Activated T-cell treated with anti-CD3 and anti-CD28 coated beads, Interleukin-2, amount 50 U/mL, for 72 hours (primary cell): ENCODE measurements at regions not wholly inside any gene's neighbourhood (a gene's known extent, or its start where the extent isn't known, plus 50 kb on each side); places are given as distances from the start of the nearest gene placed in this dataset.
"Not testable (repeated sequence)": the region's sequence is repeated elsewhere in the genome, so short reads cannot be mapped to it uniquely, and the experiment has no call there.

Experiments
- ATAC-seq, 2 donors: fragments of 150-1000 bp; cut with Tn5 transposase; replicated peaks in 1 of 2; 2 replicates each; pipeline ENCODE4 v1.10.0; 2021; ENCODE audit warnings: moderate library complexity in 2 of 2, mild to moderate bottlenecking in 1 of 2
- DNase-seq, 2 donors: peaks; one replicate each; pipeline ENCODE4 v3.0.0; 2021 to 2022; ENCODE audit warnings: mixed read lengths in 1 of 2
- H3K27ac Mint-ChIP-seq: one replicate; pipeline ENCODE4 v1.8.0; 2022; ENCODE audit warnings: mild to moderate bottlenecking, moderate library complexity, mixed read lengths
- H3K27me3 Mint-ChIP-seq: one replicate; pipeline ENCODE4 v1.8.0; 2022; ENCODE audit warnings: low read depth, mixed read lengths
- H3K36me3 Mint-ChIP-seq, 2 donors: one replicate each; pipeline ENCODE4 v1.8.0; 2022; ENCODE audit warnings: mixed read lengths in 2 of 2, mild to moderate bottlenecking in 1 of 2; ENCODE audit not compliant: insufficient read depth in 2 of 2
- H3K4me1 Mint-ChIP-seq: one replicate; pipeline ENCODE4 v1.8.0; 2022; ENCODE audit warnings: low read depth, mixed read lengths
- H3K4me3 Mint-ChIP-seq, 2 donors: one replicate each; pipeline ENCODE4 v1.8.0; 2022; ENCODE audit warnings: mild to moderate bottlenecking in 2 of 2, mixed read lengths in 2 of 2, moderate library complexity in 2 of 2
- H3K9me3 Mint-ChIP-seq, 2 donors: one replicate each; pipeline ENCODE4 v1.8.0; 2022; ENCODE audit warnings: mixed read lengths in 2 of 2

- Mint-ChIP-seq H3K36me3 (peaks cover 2 to 4% of the 10 kb centered on the region in 2 donors), H3K9me3 (peaks cover 0 to 1% of the 10 kb centered on the region in 2 donors), H3K4me3 (no peak overlapping the region), H3K4me1 (peaks cover 5% of the 10 kb centered on the region), H3K27ac (no peak overlapping the region), H3K27me3 (peaks cover 20% of the 10 kb centered on the region)
- ATAC-seq: no peak
- no peak for DNase-seq
Measured at GRCh38 chr17:77530591-77530990, 389.8 kb downstream of the SEC14L1 start.

GRCh38 chr17:77531002-77531401 is 390.2 kb downstream of the SEC14L1 start:
- H3K4me1 Mint-ChIP-seq: peaks cover 9% of the 10 kb centered on the region
- H3K9me3 Mint-ChIP-seq: peaks cover 0 to 1% of the 10 kb centered on the region in 2 donors
- H3K4me3 Mint-ChIP-seq: no peak overlapping the region
- no peak overlapping the region for H3K27ac Mint-ChIP-seq
- no peak for ATAC-seq
- H3K27me3 Mint-ChIP-seq: peaks cover 20% of the 10 kb centered on the region
- DNase-seq: no peak
- H3K36me3 Mint-ChIP-seq: peaks cover 2 to 4% of the 10 kb centered on the region in 2 donors

- Mint-ChIP-seq H3K27me3 (peaks cover 20% of the 10 kb centered on the region), H3K36me3 (peaks cover 2 to 4% of the 10 kb centered on the region in 2 donors), H3K27ac (no peak overlapping the region), H3K4me3 (no peak overlapping the region), H3K9me3 (peaks cover 0 to 1% of the 10 kb centered on the region in 2 donors), H3K4me1 (peaks cover 12% of the 10 kb centered on the region)
- ATAC-seq (no peak), DNase-seq (no peak)
Measured at GRCh38 chr17:77531641-77532040, 390.9 kb downstream of the SEC14L1 start.

- not testable (repeated sequence) for H3K9me3 Mint-ChIP-seq, H3K27ac Mint-ChIP-seq, H3K36me3 Mint-ChIP-seq, ATAC-seq, DNase-seq, H3K4me3 Mint-ChIP-seq, H3K4me1 Mint-ChIP-seq
- H3K27me3 Mint-ChIP-seq: peaks cover 13% of the 10 kb centered on the region
Measured at GRCh38 chr17:77533697-77534096, 392.9 kb downstream of the SEC14L1 start.

- Mint-ChIP-seq H3K9me3 (peaks cover 0 to 1% of the 10 kb centered on the region in 2 donors), H3K27ac (no peak overlapping the region), H3K4me1 (peaks cover 7% of the 10 kb centered on the region), H3K36me3 (peaks cover 2 to 4% of the 10 kb centered on the region in 2 donors), H3K4me3 (no peak overlapping the region), H3K27me3 (peaks cover 12% of the 10 kb centered on the region)
- ATAC-seq (no peak), DNase-seq (no peak)
Measured at GRCh38 chr17:77534137-77534536, 393.4 kb downstream of the SEC14L1 start.

GRCh38 chr17:77535435-77535834 is 394.7 kb downstream of the SEC14L1 start:
- ATAC-seq (peak; percentile 58 to 59), DNase-seq (peak in 1 of 2 donors; percentile 6)
- peaks cover 0 to 1% of the 10 kb centered on the region in 2 donors for H3K9me3 Mint-ChIP-seq
- peaks cover 6% of the 10 kb centered on the region for H3K27me3 Mint-ChIP-seq
- peaks cover 7% of the 10 kb centered on the region for H3K4me1 Mint-ChIP-seq
- peaks cover 2 to 4% of the 10 kb centered on the region in 2 donors for H3K36me3 Mint-ChIP-seq
- no peak overlapping the region for H3K4me3 Mint-ChIP-seq
- no peak overlapping the region for H3K27ac Mint-ChIP-seq

- Mint-ChIP-seq H3K4me1 (peaks cover 7% of the 10 kb centered on the region), H3K27ac (no peak overlapping the region), H3K27me3 (peaks cover 6% of the 10 kb centered on the region), H3K4me3 (no peak overlapping the region), H3K9me3 (peaks cover 0 to 1% of the 10 kb centered on the region in 2 donors), H3K36me3 (peaks cover 2 to 4% of the 10 kb centered on the region in 2 donors)
- no peak for ATAC-seq
- DNase-seq: no peak
Measured at GRCh38 chr17:77535892-77536291, 395.1 kb downstream of the SEC14L1 start.

GRCh38 chr17:77537566-77537965 is 396.8 kb downstream of the SEC14L1 start:
- ATAC-seq (no peak), DNase-seq (no peak)
- peaks cover 6% of the 10 kb centered on the region for H3K27me3 Mint-ChIP-seq
- no peak overlapping the region for H3K27ac Mint-ChIP-seq
- peaks cover 2 to 4% of the 10 kb centered on the region in 2 donors for H3K36me3 Mint-ChIP-seq
- H3K4me3 Mint-ChIP-seq: no peak overlapping the region
- H3K9me3 Mint-ChIP-seq: peaks cover 0 to 1% of the 10 kb centered on the region in 2 donors
- peaks cover 9% of the 10 kb centered on the region for H3K4me1 Mint-ChIP-seq

- Mint-ChIP-seq H3K4me3 (no peak overlapping the region), H3K9me3 (no peaks in the 10 kb centered on the region), H3K27ac (no peak overlapping the region), H3K27me3 (peaks cover 6% of the 10 kb centered on the region), H3K4me1 (peaks cover 13% of the 10 kb centered on the region), H3K36me3 (no peaks in the 10 kb centered on the region)
- DNase-seq (no peak), ATAC-seq (no peak)
Measured at GRCh38 chr17:77540531-77540930, 399.8 kb downstream of the SEC14L1 start.

- Mint-ChIP-seq H3K27ac (no peak overlapping the region), H3K27me3 (peaks cover 9% of the 10 kb centered on the region), H3K36me3 (no peaks in the 10 kb centered on the region), H3K4me1 (peaks cover 13% of the 10 kb centered on the region), H3K4me3 (no peak overlapping the region), H3K9me3 (no peaks in the 10 kb centered on the region)
- ATAC-seq: no peak
- no peak for DNase-seq
Measured at GRCh38 chr17:77540975-77541374, 400.2 kb downstream of the SEC14L1 start.

- Mint-ChIP-seq H3K9me3 (no peaks in the 10 kb centered on the region), H3K4me1 (peaks cover 12% of the 10 kb centered on the region), H3K27me3 (peaks cover 11% of the 10 kb centered on the region), H3K36me3 (no peaks in the 10 kb centered on the region), H3K27ac (no peak overlapping the region), H3K4me3 (no peak overlapping the region)
- ATAC-seq (no peak), DNase-seq (no peak)
Measured at GRCh38 chr17:77542011-77542410, 401.2 kb downstream of the SEC14L1 start.

GRCh38 chr17:77542551-77543490 is 402.1 kb downstream of the SEC14L1 start:
- H3K4me1 Mint-ChIP-seq: peaks cover 12% of the 10 kb centered on the region

GRCh38 chr17:77543801-77544200 is 403.0 kb downstream of the SEC14L1 start:
- ATAC-seq (no peak), DNase-seq (no peak)
- no peaks in the 10 kb centered on the region for H3K9me3 Mint-ChIP-seq
- peaks cover 12% of the 10 kb centered on the region for H3K4me1 Mint-ChIP-seq
- no peak overlapping the region for H3K4me3 Mint-ChIP-seq
- peaks cover 5% of the 10 kb centered on the region for H3K27me3 Mint-ChIP-seq
- no peak overlapping the region for H3K27ac Mint-ChIP-seq
- no peaks in the 10 kb centered on the region for H3K36me3 Mint-ChIP-seq

More at GRCh38 chr17:77542551-77543490, 402.1 kb downstream of the SEC14L1 start:
- Mint-ChIP-seq H3K9me3 (no peaks in the 10 kb centered on the region), H3K4me3 (no peak overlapping the region), H3K27ac (no peak overlapping the region), H3K36me3 (no peaks in the 10 kb centered on the region), H3K27me3 (peaks cover 10% of the 10 kb centered on the region)
- DNase-seq (peak; percentile 59 to 63), ATAC-seq (peak; percentile 75 to 81)
